ENCODE measurements at regions not wholly inside any gene's neighbourhood (a gene's known extent, or its start where the extent isn't known, plus 50 kb on each side); places are given as distances from the start of the nearest gene placed in this dataset.

- no peak overlapping the region for H3K4me3 ChIP-seq (IDR thresholded peaks at IDR 0.05; ENCODE audit: insufficient read depth, low read depth, low read length)
- no peak overlapping the region for H2AFZ ChIP-seq (ENCODE audit: low read depth)
- no peaks in the 10 kb centered on the region for H3K79me2 ChIP-seq (ENCODE audit: insufficient read depth, low read depth)
- H3K4me2 ChIP-seq: no peak overlapping the region
- TF ChIP-seq, protein P1, sequence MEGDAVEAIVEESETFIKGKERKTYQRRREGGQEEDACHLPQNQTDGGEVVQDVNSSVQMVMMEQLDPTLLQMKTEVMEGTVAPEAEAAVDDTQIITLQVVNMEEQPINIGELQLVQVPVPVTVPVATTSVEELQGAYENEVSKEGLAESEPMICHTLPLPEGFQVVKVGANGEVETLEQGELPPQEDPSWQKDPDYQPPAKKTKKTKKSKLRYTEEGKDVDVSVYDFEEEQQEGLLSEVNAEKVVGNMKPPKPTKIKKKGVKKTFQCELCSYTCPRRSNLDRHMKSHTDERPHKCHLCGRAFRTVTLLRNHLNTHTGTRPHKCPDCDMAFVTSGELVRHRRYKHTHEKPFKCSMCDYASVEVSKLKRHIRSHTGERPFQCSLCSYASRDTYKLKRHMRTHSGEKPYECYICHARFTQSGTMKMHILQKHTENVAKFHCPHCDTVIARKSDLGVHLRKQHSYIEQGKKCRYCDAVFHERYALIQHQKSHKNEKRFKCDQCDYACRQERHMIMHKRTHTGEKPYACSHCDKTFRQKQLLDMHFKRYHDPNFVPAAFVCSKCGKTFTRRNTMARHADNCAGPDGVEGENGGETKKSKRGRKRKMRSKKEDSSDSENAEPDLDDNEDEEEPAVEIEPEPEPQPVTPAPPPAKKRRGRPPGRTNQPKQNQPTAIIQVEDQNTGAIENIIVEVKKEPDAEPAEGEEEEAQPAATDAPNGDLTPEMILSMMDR (conservative IDR thresholded peaks at IDR 0.05; ENCODE audit: low read depth, low read length): no peak
- H3K4me1 ChIP-seq (ENCODE audit: low read depth, poor library complexity, severe bottlenecking): no peaks in the 10 kb centered on the region
- H3K36me3 ChIP-seq (ENCODE audit: insufficient read depth): no peaks in the 10 kb centered on the region
- H3K27ac ChIP-seq: no peak overlapping the region
- H3K27me3 ChIP-seq (ENCODE audit: insufficient read depth, low read depth): no peaks in the 10 kb centered on the region
- H4K20me1 ChIP-seq (ENCODE audit: insufficient read depth): no peaks in the 10 kb centered on the region
- H3K9ac ChIP-seq: no peak overlapping the region
Observed at GRCh38 chr5:1939256-1939655, 56.5 kb upstream of the IRX4 start.

DNA sequence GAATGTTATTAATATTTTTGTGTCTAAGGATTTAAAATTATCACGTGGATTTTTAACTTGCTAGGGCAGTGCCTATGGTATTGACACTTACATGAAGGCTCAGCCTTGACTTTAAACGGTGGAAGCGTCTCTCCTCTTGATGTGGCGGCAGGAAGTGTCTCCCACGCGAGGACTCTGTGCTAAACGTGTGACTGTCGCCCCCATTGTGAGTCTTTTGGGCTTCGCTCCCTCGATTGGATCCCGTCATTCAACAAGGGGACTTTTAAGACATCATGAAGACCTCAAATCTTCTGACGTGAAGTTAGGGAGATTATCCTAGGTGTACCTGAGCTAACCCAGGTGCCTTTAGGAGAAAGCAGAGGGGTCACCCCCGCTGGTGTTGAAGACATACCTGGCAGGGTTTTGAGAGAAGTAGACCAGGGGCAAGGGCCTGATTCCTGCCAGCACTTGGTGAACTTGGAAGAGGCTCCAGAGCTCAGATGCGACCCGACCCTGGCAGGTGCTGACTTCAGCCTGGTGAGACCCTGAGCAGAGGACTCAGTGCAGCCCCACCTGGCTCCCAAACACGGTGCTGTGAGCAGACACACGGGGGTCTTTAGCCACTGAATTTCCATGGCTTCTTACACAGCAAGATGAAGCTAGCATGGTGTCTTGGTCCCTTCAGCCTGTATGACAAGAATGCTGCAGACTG is 55.7 kb upstream of the IRX4 start:
- H3K9ac ChIP-seq: no peak overlapping the region
- no peak overlapping the region for H2AFZ ChIP-seq (ENCODE audit: low read depth)
- no peaks in the 10 kb centered on the region for H3K36me3 ChIP-seq (ENCODE audit: insufficient read depth)
- no peaks in the 10 kb centered on the region for H3K79me2 ChIP-seq (ENCODE audit: insufficient read depth, low read depth)
- H3K4me3 ChIP-seq (IDR thresholded peaks at IDR 0.05; ENCODE audit: insufficient read depth, low read depth, low read length): no peak overlapping the region
- no peaks in the 10 kb centered on the region for H4K20me1 ChIP-seq (ENCODE audit: insufficient read depth)
- H3K4me2 ChIP-seq: no peak overlapping the region
- no peaks in the 10 kb centered on the region for H3K27me3 ChIP-seq (ENCODE audit: insufficient read depth, low read depth)
- no peaks in the 10 kb centered on the region for H3K4me1 ChIP-seq (ENCODE audit: low read depth, poor library complexity, severe bottlenecking)
- TF ChIP-seq, protein P1 (conservative IDR thresholded peaks at IDR 0.05; ENCODE audit: low read depth, low read length): no peak
- no peak overlapping the region for H3K27ac ChIP-seq

- Histone ChIP-seq H3K79me2 (ENCODE audit: insufficient read depth, low read depth) (no peaks in the 10 kb centered on the region), H2AFZ (ENCODE audit: low read depth) (no peak overlapping the region), H3K27me3 (ENCODE audit: insufficient read depth, low read depth) (no peaks in the 10 kb centered on the region), H3K4me2 (no peak overlapping the region), H3K36me3 (ENCODE audit: insufficient read depth) (no peaks in the 10 kb centered on the region), H3K27ac (no peak overlapping the region), H3K9ac (no peak overlapping the region), H3K4me3 (IDR thresholded peaks at IDR 0.05; ENCODE audit: insufficient read depth, low read depth, low read length) (no peak overlapping the region), H3K4me1 (ENCODE audit: low read depth, poor library complexity, severe bottlenecking) (no peaks in the 10 kb centered on the region), H4K20me1 (ENCODE audit: insufficient read depth) (no peaks in the 10 kb centered on the region)
- TF ChIP-seq, protein P1 (conservative IDR thresholded peaks at IDR 0.05; ENCODE audit: low read depth, low read length): no peak
Observed at GRCh38 chr5:1937590-1937989, 54.9 kb upstream of the IRX4 start.

- H3K4me2 ChIP-seq: no peak overlapping the region
- H3K79me2 ChIP-seq (ENCODE audit: insufficient read depth, low read depth): no peaks in the 10 kb centered on the region
- no peak overlapping the region for H3K4me3 ChIP-seq (IDR thresholded peaks at IDR 0.05; ENCODE audit: insufficient read depth, low read depth, low read length)
- no peaks in the 10 kb centered on the region for H3K36me3 ChIP-seq (ENCODE audit: insufficient read depth)
- no peak overlapping the region for H3K9ac ChIP-seq
- no peaks in the 10 kb centered on the region for H3K4me1 ChIP-seq (ENCODE audit: low read depth, poor library complexity, severe bottlenecking)
- H3K27ac ChIP-seq: no peak overlapping the region
- H3K27me3 ChIP-seq (ENCODE audit: insufficient read depth, low read depth): no peaks in the 10 kb centered on the region
- no peak overlapping the region for H2AFZ ChIP-seq (ENCODE audit: low read depth)
- H4K20me1 ChIP-seq (ENCODE audit: insufficient read depth): no peaks in the 10 kb centered on the region
- TF ChIP-seq, protein P1 (conservative IDR thresholded peaks at IDR 0.05; ENCODE audit: low read depth, low read length): no peak
Observed at GRCh38 chr5:1936901-1937300, 54.2 kb upstream of the IRX4 start.

All from KMS-11 (cell line).